ENCODE measurements at regions not wholly inside any gene's neighbourhood (a gene's known extent, or its start where the extent isn't known, plus 50 kb on each side); places are given as distances from the start of the nearest gene placed in this dataset.

GRCh38 chr9:82148901-82149461, 160.4 kb downstream of the SPATA31D1 start:
- POLR2A ChIA-PET (ENCODE audit: low non-redundant PET): no interaction called here
- DNase-seq (ENCODE audit: low spot score): no peak

GRCh38 chr9:82149501-82149946, 161.0 kb downstream of the SPATA31D1 start:
- H3K36me3 ChIP-seq (ENCODE audit: insufficient read depth, low read length, poor library complexity, severe bottlenecking): no peaks in the 10 kb centered on the region
- BruUV-seq (replicated peaks): no TSS peak
- H3K4me3 ChIP-seq (ENCODE audit: low read depth, low read length, poor library complexity, severe bottlenecking): no peak overlapping the region
- no peak for TF ChIP-seq CTCF (conservative IDR thresholded peaks at IDR 0.05; ENCODE audit: low read depth, low read length)
- no peak for TF ChIP-seq EZH2 (IDR thresholded peaks at IDR 0.05; ENCODE audit: borderline replicate concordance, low read depth, low read length, poor library complexity, severe bottlenecking)
- no peak overlapping the region for H3K27ac ChIP-seq (ENCODE audit: low read depth, low read length, poor library complexity, severe bottlenecking)
- intact Hi-C loops (cut with micrococcal nuclease; ENCODE audit: unreplicated experiment): no loop called here
- CTCF ChIA-PET: no interaction called here
- no peaks in the 10 kb centered on the region for H3K9me3 ChIP-seq (ENCODE audit: low read depth, low read length, poor library complexity, severe bottlenecking)
- DNase-seq (ENCODE audit: low spot score): no peak
- POLR2A ChIA-PET (ENCODE audit: low non-redundant PET): no interaction called here
- no peaks in the 10 kb centered on the region for H3K4me1 ChIP-seq (ENCODE audit: insufficient read depth, low read length, poor library complexity, severe bottlenecking)
- no peaks in the 10 kb centered on the region for H3K27me3 ChIP-seq (replicated peaks; ENCODE audit: insufficient read depth, low read depth, low read length, poor library complexity)

More at GRCh38 chr9:82148901-82149461, 160.4 kb downstream of the SPATA31D1 start:
- no TSS peak for BruUV-seq (replicated peaks)
- intact Hi-C loops (cut with micrococcal nuclease; ENCODE audit: unreplicated experiment): no loop called here
- TF ChIP-seq EZH2 (IDR thresholded peaks at IDR 0.05; ENCODE audit: borderline replicate concordance, low read depth, low read length, poor library complexity, severe bottlenecking): no peak
- TF ChIP-seq CTCF (conservative IDR thresholded peaks at IDR 0.05; ENCODE audit: low read depth, low read length): no peak
- no peaks in the 10 kb centered on the region for H3K4me1 ChIP-seq (ENCODE audit: insufficient read depth, low read length, poor library complexity, severe bottlenecking)
- no peaks in the 10 kb centered on the region for H3K27me3 ChIP-seq (replicated peaks; ENCODE audit: insufficient read depth, low read depth, low read length, poor library complexity)
- CTCF ChIA-PET: no interaction called here
- H3K4me3 ChIP-seq (ENCODE audit: low read depth, low read length, poor library complexity, severe bottlenecking): no peak overlapping the region
- H3K36me3 ChIP-seq (ENCODE audit: insufficient read depth, low read length, poor library complexity, severe bottlenecking): no peaks in the 10 kb centered on the region
- H3K9me3 ChIP-seq (ENCODE audit: low read depth, low read length, poor library complexity, severe bottlenecking): no peaks in the 10 kb centered on the region
- no peak overlapping the region for H3K27ac ChIP-seq (ENCODE audit: low read depth, low read length, poor library complexity, severe bottlenecking)

- Histone ChIP-seq H3K9me3 (ENCODE audit: low read depth, low read length, poor library complexity, severe bottlenecking) (no peaks in the 10 kb centered on the region), H3K4me1 (ENCODE audit: insufficient read depth, low read length, poor library complexity, severe bottlenecking) (no peaks in the 10 kb centered on the region), H3K27me3 (replicated peaks; ENCODE audit: insufficient read depth, low read depth, low read length, poor library complexity) (no peaks in the 10 kb centered on the region), H3K27ac (ENCODE audit: low read depth, low read length, poor library complexity, severe bottlenecking) (no peak overlapping the region), H3K4me3 (ENCODE audit: low read depth, low read length, poor library complexity, severe bottlenecking) (no peak overlapping the region), H3K36me3 (ENCODE audit: insufficient read depth, low read length, poor library complexity, severe bottlenecking) (no peaks in the 10 kb centered on the region)
- POLR2A ChIA-PET (ENCODE audit: low non-redundant PET): no interaction called here
- CTCF ChIA-PET: no interaction called here
- DNase-seq (ENCODE audit: low spot score): no peak
- no TSS peak for BruUV-seq (replicated peaks)
- TF ChIP-seq CTCF (conservative IDR thresholded peaks at IDR 0.05; ENCODE audit: low read depth, low read length) (no peak), EZH2 (IDR thresholded peaks at IDR 0.05; ENCODE audit: borderline replicate concordance, low read depth, low read length, poor library complexity, severe bottlenecking) (no peak)
- intact Hi-C loops (cut with micrococcal nuclease; ENCODE audit: unreplicated experiment): no loop called here
These were observed 163.6 kb downstream of the SPATA31D1 start for GRCh38 chr9:82152181-82152580.

Measured in A673 (cell line).